ENCODE measurements at regions not wholly inside any gene's neighbourhood (a gene's known extent, or its start where the extent isn't known, plus 50 kb on each side); places are given as distances from the start of the nearest gene placed in this dataset.

DNA sequence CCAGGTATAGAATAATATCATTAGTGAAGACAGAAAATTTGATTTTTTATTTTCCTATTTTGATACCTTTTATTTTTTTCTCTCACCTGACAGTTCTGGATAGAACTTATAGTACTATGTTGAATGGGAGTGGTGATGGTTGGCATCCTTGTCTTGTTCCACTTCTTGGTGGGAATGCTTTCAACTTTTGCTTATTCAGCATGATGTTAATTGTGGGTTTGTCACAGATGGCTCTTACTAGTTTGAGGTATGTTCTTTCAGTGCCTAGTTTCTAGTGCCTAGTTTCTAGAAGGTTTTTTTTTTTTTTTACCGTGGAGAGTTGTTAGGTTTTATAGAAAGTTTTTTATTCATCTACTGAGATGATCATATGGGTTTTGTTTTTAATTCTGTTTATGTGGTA, 516.3 kb upstream of the NOVA1 start:
- DNase-seq = no peak

DNA sequence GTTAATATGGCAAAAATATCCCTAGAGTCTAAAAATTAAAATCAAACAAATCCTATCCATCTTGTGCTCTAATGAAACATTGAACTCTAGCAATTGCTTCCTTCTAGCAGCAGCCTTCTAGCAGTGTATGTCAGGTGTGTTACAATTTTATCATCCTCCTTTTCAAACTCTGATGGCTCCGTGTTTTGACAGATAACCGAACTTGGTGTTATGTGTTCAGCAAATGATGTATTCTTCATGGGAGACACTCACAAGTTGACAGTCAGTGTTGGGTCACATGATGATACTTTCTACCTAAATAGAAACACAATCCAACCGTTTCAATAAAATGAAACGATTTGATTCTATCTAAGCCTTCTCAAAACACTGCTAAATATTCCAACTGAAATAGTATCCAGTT, 525.3 kb upstream of the NOVA1 start:
- no peak for DNase-seq

DNA sequence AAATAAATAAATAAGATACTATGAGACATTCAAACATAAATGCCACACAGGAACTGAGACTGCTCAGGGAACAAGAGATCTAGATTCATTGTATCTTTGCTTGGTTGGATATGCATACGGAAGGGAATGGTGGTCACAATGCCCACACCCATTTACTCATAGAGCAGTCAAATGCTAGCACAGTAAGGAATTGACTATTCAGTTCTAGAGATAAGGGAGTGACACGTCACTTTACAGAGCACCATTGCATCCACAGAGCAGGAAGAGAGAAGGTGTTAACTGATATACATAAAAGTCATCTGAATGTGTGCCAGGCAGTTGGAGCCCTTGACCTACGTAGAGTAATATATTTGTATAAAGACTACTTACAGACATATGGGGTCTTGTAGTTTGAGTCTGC, 530.0 kb upstream of the NOVA1 start:
- DNase-seq = no peak

DNA sequence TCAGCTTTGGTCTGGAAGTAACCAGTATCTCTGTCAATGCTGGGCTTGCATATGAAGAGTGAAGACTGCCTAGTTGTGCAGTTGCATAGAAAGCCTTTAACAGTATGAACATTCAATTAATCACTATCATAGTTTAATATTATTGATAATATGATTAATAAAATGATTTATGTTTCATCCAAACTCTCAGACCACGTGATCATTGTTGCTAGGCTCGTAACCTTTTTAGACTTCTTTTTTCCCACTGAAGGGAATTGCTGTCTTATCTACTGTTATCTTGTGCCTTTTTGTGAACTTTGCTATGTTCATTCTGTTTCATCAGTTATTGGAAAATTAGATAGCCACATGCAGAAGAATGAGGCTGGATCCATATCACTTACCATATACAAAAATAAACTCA, 536.4 kb upstream of the NOVA1 start:
- DNase-seq = no peak

DNA sequence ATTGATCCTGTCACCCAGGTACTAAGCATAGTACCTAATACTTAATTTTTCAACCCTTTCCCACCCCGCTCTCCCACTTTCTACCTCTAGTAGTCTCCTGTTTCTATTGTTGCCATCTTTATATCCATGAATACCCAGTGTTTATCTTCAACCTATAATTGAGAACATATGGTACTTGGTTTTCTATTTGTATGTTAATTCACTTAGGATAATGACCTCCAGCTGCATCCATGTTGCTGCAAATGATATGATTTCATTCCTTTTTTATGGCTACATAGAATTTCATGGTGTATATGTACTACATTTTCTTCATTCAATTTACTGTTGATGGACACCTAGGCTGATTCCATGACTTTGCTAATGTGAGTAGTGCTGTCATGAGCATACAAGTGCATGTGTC, 547.3 kb upstream of the NOVA1 start:
- no peak for DNase-seq

DNA sequence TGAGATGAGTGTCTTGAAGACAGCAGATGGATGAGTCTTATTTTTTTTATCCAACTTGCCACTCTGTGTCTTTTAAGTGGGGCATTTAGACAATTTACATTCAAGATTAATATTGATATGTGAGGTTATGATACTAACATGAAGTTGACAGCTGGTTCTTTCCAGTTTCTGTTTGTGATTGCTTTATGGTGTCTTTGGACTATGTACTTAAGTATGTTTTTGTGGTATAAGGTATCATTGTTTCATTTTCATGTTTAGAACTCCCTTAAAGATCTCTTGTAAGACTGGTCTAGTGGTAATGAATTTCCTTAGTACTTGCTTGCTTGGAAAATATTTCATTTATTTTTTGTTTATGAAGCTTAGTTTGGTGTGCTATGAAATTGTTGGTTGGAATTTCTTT, 550.3 kb upstream of the NOVA1 start:
- no peak for DNase-seq

DNA sequence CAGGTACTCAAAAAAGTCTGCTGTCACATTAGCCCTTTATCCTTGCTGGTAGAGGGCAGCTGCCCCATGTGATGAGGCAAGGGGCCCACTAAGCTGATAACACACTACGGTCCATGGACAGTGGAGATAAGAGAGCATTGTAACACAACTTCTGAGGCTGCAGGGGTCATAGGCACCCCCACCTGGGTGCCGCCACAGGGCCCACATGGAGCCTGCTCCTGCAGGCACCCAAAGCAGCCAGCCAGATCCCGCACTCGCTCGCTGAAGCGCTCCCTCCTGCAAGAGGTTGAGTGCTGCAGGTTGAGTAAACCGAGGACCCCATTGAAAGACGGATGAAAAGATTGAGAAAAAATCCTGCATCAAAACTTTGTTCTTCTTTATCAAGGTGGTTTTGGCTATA, 566.3 kb upstream of the NOVA1 start:
- no peak for DNase-seq

DNA sequence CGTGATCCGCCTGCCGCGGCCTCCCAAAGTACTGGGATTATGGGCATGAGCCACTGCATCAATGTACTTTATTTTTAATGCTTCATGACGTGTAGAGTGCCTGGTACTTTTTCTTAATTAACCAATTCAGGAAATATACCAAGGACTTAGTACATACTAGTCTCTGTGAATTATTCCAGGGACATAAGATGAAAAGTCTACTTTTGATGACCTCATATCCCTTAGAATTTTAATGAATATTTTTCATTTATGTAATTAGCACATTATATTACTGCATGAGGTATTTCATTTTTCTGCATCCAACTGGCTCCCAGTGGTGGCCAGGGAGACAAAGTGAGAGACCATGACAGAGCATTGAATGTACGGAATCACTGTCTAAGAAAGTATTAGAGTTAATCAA, 577.7 kb upstream of the NOVA1 start:
- no peak for DNase-seq

DNA sequence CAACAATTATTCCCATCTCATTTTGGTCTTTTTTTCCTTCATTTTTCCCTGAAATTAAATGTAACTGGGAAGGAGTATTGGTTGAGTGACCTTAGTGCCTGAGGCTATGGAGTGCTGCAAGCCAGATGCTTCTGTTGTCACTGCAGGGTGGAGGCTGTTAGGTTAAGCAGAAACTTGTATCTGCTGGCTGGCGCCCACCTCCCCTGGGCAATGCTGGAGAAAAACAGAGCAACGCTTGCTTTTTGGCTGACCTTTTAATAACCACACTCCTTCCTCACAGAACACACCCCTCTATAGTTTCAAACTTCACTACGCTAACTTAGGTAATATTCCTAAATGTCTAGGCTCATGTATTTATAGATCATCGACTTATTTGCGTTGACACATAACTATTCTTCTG, 583.5 kb upstream of the NOVA1 start:
- DNase-seq = no peak

DNA sequence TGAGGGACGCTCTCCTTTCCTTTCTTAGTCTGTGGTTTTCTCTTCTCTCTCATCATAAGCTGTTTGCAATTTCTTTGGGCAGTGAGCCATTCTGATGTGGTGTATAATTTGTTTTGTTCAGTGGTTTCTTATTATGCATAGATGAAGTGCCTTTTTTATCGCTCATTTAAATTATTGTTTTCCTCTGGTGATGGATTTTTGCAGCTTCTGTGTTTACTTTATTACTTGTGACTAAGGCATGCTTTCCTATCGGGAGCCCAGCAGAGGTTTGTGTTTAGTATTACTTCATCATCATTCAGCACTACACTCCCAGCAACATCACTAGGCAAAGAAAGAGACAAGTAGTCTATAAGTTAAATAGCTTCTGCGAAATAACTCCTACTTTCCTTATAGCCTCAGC, 586.6 kb upstream of the NOVA1 start:
- no peak for DNase-seq

DNA sequence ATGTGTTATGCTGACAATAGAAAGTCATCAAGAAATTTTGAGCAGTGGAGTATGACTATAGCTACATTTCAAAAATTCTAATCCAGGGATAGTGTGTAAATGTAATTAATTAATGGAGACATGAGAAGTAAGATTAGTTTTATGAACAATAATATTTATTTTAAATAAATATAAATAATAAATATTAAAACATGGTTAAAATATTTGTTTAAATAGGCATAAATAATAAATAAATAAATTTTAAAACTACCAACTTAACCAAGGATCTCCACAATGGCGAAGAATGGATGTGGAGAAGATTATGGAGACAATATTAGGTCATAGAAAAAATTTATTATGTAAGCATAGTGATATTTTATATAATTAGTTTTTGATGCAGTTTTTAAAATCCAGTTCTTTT, 588.2 kb upstream of the NOVA1 start:
- DNase-seq = no peak

DNA sequence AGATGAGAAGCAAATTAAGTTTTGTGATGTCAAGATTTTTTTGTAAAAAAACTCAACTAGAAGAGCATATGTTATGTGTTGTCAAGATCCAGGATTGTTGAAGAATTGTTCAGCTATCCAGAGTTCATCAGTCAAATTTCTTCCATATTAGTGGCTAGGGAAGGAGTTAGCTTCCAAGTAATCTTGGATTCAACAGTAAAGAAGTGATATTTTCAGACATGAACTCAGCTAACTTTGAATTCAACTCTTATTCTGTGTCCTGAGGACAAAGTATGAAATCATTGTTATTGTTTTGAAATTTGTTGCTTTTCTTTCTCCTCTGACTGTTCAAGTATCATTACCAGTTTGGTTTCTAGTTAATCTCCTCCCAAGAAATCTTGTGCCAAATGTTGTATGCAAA, 589.3 kb upstream of the NOVA1 start:
- DNase-seq = no peak

DNA sequence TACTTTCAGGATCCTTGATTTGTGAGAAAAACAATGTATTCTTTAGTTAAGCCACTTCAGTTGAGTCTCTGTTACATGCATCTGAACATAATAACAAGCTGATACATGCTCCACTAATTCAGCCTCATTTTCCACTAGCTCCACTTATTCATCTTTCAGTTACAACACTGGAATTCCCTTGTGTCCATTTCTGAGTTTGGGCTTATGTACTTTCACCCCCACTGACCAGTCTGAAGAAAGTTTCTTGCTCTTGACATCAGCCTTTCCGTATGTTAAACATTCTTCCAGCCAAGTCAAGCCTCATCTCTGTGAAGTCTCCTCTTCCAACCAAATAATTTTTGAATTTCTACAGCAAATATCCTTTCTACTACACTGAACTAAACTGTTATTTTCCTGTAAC, 592.5 kb upstream of the NOVA1 start:
- no peak for DNase-seq

DNA sequence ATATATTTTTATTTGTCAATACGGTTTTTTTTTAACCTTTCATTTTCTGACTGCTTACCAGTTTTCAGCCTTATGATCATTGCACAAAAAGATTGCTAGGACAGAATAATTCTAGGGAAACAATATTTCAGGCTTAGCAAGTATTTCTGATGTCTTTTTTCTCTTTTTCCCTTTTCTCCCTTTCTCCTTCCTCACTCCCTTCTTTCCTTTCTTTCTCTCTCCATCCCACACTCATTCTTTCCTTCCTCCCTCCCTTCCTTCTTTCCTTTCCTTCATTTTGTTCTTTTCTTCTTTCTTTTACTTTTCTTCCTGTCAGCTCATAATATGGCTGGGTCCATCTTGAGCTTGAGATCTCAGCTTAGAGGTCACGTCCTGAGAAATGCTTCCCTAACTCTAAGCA, 601.4 kb upstream of the NOVA1 start:
- DNase-seq = no peak

DNA sequence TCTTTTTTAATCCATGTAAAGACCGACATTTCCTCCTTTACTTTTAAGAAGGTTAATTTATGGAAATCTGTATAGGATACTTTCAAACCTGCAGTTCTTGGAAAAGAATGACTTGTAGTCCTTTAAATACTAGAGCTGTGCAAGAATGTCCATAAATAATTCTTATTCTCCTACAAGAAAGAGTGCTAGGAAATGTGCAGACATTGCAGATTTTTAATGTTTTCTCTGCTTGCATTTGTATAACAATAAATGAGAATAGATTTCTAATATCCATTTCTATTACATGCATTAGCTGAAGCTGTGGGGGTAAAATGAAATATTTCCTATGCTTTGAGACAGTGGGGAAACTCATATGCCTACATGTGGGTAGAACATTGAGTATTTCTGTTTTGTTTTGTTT, 607.2 kb upstream of the NOVA1 start:
- DNase-seq = no peak

DNA sequence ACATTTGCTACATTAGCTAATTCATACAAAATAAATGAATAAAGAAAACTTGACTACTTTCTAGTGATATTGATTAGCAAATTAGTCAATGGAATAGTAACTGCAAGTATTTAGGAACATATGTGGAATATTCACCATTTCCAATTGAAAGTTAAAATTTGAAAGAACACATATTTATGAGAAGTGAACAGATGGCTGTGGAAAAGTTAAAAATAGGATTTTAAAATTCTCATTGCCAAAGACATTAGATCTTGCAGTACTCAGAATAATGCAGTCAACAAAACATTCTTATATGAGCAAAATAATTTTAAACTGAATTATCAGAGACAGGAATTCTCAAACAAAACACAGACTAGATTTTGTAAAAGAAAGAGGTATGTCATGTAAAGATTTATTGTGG, 613.9 kb upstream of the NOVA1 start:
- no peak for DNase-seq

DNA sequence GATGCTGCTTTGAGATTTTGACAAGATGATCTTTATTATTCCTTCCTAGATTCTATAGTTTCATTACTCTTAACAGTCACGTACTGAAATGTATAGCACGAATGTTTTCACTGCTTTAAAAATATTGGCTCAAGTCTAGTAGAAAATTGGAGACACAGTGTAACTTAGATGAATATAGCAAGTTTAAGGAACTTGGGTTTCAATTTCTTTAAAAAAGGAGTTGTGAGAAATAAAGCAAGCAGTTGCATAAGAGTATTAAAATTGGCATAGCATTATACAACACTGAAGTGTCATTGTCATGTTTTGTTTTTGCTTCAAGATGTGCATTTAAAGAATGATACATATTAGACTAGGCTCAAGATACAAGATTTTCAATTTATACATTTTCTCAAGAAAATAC, 624.8 kb upstream of the NOVA1 start:
- DNase-seq = no peak

DNA sequence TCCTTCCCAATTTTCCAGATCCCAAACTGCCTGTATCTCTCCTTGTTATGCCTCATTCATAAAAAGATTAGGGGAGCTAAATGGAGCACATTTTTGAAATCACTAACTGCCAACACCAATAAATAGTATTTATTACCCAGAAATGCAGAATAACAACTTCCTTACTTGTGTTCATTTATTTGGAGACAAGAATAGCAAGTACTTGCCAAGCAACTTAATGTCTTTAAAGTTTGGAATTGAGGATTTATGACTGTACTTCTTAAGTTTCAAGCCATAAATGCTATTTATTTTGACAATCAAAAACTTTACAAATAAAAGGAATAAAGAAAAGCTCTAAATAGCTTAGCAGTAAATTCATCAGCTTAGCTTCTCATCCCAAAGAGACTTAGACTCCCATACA, 626.1 kb upstream of the NOVA1 start:
- DNase-seq = no peak

DNA sequence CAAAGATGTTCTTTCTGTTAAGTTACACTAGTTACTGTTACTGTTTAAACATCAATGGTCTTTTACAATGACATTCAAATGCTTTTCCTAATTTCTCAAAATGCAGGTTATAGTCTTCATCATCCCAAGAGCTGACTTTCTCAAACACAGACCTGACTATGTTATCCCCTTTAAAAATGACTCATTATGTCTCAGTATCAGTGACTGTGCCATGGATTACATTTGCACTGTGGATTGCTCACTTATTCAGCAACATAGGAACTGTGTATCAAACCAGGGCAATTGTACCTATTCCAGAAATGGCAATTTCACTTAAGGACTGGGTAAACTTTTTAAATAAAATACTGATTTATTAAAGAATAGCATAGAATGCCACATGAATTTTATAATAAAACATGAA, 630.2 kb upstream of the NOVA1 start:
- no peak for DNase-seq

DNA sequence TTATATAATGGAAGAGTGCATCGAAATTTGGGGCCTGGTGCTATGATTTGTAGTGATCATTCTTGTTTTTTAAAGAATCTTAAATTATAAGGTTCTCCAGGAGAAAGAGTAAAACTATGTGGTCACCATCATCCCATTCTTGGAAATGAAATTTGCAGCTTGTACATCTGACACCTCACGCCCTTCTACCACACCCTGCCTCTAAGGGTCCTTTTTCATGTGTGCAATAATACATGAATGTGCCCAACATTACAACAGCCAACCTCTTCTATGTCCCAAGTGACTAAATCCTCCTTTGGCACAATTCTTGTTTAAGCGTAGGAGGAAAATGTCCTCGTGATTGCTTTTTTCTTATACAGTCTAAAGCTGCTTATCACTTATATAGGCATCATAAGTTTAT, 636.5 kb upstream of the NOVA1 start:
- DNase-seq = no peak

DNA sequence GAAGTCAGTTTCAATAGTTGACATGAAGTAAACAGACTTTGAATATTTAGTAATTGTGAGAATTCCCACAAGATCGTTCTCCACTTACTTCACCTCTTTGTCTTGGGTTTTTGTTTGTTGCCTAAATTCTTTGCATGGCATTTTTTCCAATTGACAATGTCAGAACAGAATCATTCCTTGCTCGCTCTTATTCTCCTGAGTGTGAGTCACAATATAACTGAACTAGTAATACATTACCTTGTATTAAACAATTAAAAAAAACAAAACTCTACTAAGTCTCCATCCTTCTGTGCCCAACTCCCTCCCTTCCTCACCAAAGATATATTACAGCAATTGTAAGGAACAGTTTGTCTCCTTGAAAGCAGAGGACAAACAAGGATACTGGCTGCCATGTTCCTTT, 638.8 kb upstream of the NOVA1 start:
- no peak for DNase-seq

DNA sequence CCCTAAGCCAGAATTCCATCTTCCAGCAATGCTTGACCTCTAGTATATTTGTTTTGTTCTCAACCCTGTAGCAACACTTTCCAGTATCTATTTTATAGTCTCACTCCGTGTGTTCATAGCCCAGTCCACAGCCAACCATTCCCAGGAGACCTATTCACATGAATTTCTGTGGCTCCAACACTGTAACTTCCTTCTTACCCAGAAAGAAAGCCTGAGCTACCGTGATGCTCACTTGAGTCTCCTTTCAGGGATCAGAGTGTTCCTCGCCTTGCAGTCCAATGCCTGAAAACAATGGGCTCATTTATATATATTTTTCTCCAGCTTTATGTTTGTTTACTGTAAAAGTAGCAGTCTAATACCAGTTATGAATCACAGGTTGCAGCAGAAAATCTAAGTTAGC, 645.0 kb upstream of the NOVA1 start:
- peak; percentile 63 for DNase-seq

DNA sequence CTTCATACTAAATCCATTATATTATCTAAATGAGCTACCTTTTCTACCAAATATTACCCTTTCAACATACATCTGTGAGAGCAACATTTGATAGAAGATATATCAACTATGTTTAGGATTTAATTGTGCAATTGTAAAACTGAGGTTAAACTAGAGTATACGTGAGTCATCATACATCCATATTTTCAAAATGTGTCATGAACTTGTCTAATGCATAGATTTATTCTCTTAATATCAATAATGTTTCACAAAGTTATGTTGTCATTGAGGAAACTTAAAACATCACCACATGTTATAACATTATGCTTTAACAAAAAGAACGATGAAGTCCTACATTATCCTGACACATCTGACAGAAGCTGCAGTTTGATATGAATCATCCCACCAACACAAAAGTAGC, 645.5 kb upstream of the NOVA1 start:
- no peak for DNase-seq

DNA sequence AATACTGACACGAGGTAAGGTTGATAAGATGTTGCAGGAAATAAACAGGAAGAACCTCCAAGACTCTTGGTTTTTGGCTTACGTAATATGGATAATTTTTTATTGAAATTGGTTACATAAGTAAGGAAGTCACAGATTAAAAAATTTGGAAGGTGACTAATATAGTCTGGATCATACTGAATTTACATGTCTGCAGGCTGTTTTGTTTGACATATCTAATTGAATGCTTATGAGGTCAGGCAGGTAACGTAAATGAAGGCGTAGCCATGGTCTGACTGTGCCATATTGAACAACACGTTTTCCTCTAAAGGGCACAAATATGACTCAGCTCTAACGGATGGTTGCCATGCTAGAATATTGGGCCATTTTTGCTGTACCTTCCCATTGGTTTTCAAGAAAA, 648.1 kb upstream of the NOVA1 start:
- no peak for DNase-seq

DNA sequence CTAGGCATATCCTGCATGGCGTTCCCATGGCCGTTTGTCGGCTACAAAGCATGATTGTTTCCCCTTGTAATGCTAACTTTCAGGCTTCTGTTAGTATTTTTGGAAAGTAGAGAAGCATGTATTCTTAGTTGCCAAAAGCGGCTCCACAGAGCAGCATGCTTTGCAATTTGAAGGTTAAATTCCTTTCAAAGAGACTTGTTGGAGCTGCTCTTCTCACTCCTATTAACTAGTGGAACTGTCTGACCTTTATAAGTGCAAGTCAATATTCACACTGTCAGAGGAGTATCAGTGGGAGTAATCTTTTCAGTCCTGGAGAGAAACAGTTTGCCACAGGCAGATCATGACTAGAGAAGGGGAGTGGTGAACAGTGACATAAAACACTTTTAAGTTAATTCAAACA, 656.1 kb upstream of the NOVA1 start:
- no peak for DNase-seq

DNA sequence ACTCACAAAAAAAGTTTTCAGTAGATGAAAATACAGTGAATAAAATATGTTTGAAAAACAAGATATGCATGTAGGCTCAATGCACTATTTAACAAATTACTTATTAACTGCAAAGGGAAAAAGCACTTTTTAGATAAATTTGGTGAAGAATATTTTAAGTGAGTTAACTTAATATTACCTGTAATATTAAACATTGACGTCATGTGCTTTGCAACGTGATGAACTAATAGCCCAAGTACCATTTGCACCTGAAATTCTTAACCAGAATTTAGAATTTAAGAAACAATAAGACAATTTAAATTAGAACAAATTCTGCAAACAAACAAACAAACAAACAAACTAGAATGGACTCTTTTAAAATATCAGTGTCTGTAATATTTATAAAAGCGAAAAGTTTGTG, 659.0 kb upstream of the NOVA1 start:
- DNase-seq = no peak

DNA sequence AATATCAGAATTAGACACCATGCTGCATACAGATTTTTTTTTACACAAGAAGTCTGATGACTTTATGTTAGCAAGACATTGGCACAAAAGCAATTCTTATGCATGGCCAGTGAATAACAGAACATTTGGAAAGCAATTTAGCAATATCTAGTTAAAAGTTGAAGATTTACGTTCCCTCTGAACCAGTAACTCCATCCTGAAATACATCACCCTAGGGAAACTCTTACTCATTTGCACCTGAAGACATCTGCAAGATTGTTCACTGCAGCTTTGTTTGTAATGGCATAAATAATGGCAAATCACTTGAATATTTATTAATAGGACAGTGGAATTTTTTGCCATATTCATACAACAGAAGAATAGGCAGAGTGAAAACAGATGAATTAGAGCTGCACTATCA, 670.0 kb upstream of the NOVA1 start:
- no peak for DNase-seq
